HepG2 (cell line): ENCODE measurements at regions not wholly inside any gene's neighbourhood (a gene's known extent, or its start where the extent isn't known, plus 50 kb on each side); places are given as distances from the start of the nearest gene placed in this dataset.

Experiments used
- SRSF9 ChIP-seq: fragments of 200-400 bp; formaldehyde crosslinking; IDR thresholded peaks from 2 replicates; pipeline ENCODE4 v1.6.1; 2018; ENCODE audit warnings: borderline replicate concordance, mild to moderate bottlenecking, low read depth, low read length; ENCODE audit not compliant: insufficient read depth, poor library complexity, severe bottlenecking
- small RNA-seq, 3 experiments: library from RNA; depleted of rRNA; stranded (forward); fragments of <200 nt; gene quantifications; one replicate each; pipeline ENCODE3, GENCODE V24; 2012; ENCODE audit warnings: low read depth in 2 of 3, low replicate concordance in 1 of 3; ENCODE audit not compliant: insufficient read length in 3 of 3, insufficient read depth in 2 of 3

- TF ChIP-seq SRSF9: no peak
Observed at GRCh38 chr4:97507587-97508245, 635.6 kb downstream of the STPG2 start (continued).

Small RNA genes in the stretch of these regions (small RNA-seq; reads per million reads assigned to genes)
- gene COX7A2P2 (0 to 1.9 (median 0) reads per million in 3 experiments), gene RNU6-34P (0.20 to 3.9 (median 2.6) reads per million in 3 experiments)
